ENCODE measurements at regions not wholly inside any gene's neighbourhood (a gene's known extent, or its start where the extent isn't known, plus 50 kb on each side); places are given as distances from the start of the nearest gene placed in this dataset.

- Histone ChIP-seq H3K79me2 (ENCODE audit: control insufficient read depth, insufficient read depth, low read length) (no peaks in the 10 kb centered on the region), H3K4me1 (ENCODE audit: control insufficient read depth in 2 of 2, insufficient read depth in 2 of 2, low read length in 2 of 2) (no peaks in the 10 kb centered on the region), H3K4me2 (replicated peaks; ENCODE audit: low read depth, low read length, poor library complexity, severe bottlenecking) (no peak overlapping the region), H3K4me3 (ENCODE audit: control extremely low read depth in 1 of 5, extremely low read depth in 1 of 5, insufficient read depth in 1 of 5, low read depth in 2 of 5, low read length in 4 of 5) (no peak overlapping the region), H3K36me3 (replicated peaks in 1 of 2; ENCODE audit: control extremely low read depth in 1 of 2, control insufficient read depth in 1 of 2, extremely low read depth in 1 of 2, insufficient read depth in 2 of 2, low read length in 1 of 2) (no peaks in the 10 kb centered on the region), H3K9ac (ENCODE audit: low read length) (no peak overlapping the region), H2AFZ (ENCODE audit: insufficient read depth, low read depth, low read length, poor library complexity, severe bottlenecking) (no peak overlapping the region), H3K27me3 (replicated peaks in 1 of 4; ENCODE audit: control extremely low read depth in 1 of 4, control insufficient read depth in 3 of 4, insufficient read depth in 4 of 4, low read length in 3 of 4) (no peaks in the 10 kb centered on the region), H3K9me3 (ENCODE audit: control extremely low read depth in 1 of 3, control insufficient read depth in 2 of 3, insufficient read depth in 1 of 3, low read length in 2 of 3) (peaks cover 0 to 2% (median 0%) of the 10 kb centered on the region in 3 donors), H4K20me1 (ENCODE audit: control insufficient read depth, insufficient read depth, low read length, poor library complexity, severe bottlenecking) (no peaks in the 10 kb centered on the region), H3K27ac (ENCODE audit: low read length in 2 of 2) (no peak overlapping the region)
- ChIA-PET CTCF (no interaction called here), POLR2A (no interaction called here)
- DNase-seq (no peak), ATAC-seq (ENCODE audit: low read depth) (no peak)
- Mint-ChIP-seq H3K9me3 (ENCODE audit: insufficient read depth) (peaks cover 8% of the 10 kb centered on the region), H3K4me1 (no peaks in the 10 kb centered on the region), H3K27me3 (no peaks in the 10 kb centered on the region), H3K4me3 (no peak overlapping the region), H3K27ac (no peak overlapping the region)
- no CpG with 5 or more reads among the region's 4 CpGs for WGBS (ENCODE audit: insufficient coverage)
- intact Hi-C loops (cut with micrococcal nuclease) = no loop called here
- TF ChIP-seq CTCF (IDR thresholded peaks at IDR 0.05) (no peak), EZH2 (IDR thresholded peaks at IDR 0.05; ENCODE audit: borderline replicate concordance, insufficient read depth, low read depth, low read length, poor library complexity, severe bottlenecking) (no peak)
Observed at GRCh38 chr5:105032917-105033316, 1470.3 kb upstream of the NUDT12 start.

GRCh38 chr5:105030153-105030552, 1467.6 kb upstream of the NUDT12 start:
- Histone ChIP-seq H3K27me3 (replicated peaks in 1 of 4; ENCODE audit: control extremely low read depth in 1 of 4, control insufficient read depth in 3 of 4, insufficient read depth in 4 of 4, low read length in 3 of 4) (no peaks in the 10 kb centered on the region), H3K4me3 (ENCODE audit: control extremely low read depth in 1 of 5, extremely low read depth in 1 of 5, insufficient read depth in 1 of 5, low read depth in 2 of 5, low read length in 4 of 5) (no peak overlapping the region), H3K36me3 (replicated peaks in 1 of 2; ENCODE audit: control extremely low read depth in 1 of 2, control insufficient read depth in 1 of 2, extremely low read depth in 1 of 2, insufficient read depth in 2 of 2, low read length in 1 of 2) (no peaks in the 10 kb centered on the region), H3K79me2 (ENCODE audit: control insufficient read depth, insufficient read depth, low read length) (no peaks in the 10 kb centered on the region), H4K20me1 (ENCODE audit: control insufficient read depth, insufficient read depth, low read length, poor library complexity, severe bottlenecking) (no peaks in the 10 kb centered on the region), H3K4me2 (replicated peaks; ENCODE audit: low read depth, low read length, poor library complexity, severe bottlenecking) (no peak overlapping the region), H3K9me3 (ENCODE audit: control extremely low read depth in 1 of 3, control insufficient read depth in 2 of 3, insufficient read depth in 1 of 3, low read length in 2 of 3) (peaks cover 0 to 2% (median 0%) of the 10 kb centered on the region in 3 donors), H3K9ac (ENCODE audit: low read length) (no peak overlapping the region), H2AFZ (ENCODE audit: insufficient read depth, low read depth, low read length, poor library complexity, severe bottlenecking) (no peak overlapping the region), H3K4me1 (ENCODE audit: control insufficient read depth in 2 of 2, insufficient read depth in 2 of 2, low read length in 2 of 2) (no peaks in the 10 kb centered on the region), H3K27ac (ENCODE audit: low read length in 2 of 2) (no peak overlapping the region)
- no peak for TF ChIP-seq CTCF (IDR thresholded peaks at IDR 0.05)
- TF ChIP-seq EZH2 (IDR thresholded peaks at IDR 0.05; ENCODE audit: borderline replicate concordance, insufficient read depth, low read depth, low read length, poor library complexity, severe bottlenecking) = no peak
- POLR2A ChIA-PET = no interaction called here
- no peaks in the 10 kb centered on the region for H3K4me1 Mint-ChIP-seq
- H3K4me3 Mint-ChIP-seq = no peak overlapping the region
- DNase-seq = no peak
- 83% methylated on average over 1 of the region's 2 CpGs for WGBS (ENCODE audit: insufficient coverage)
- intact Hi-C loops (cut with micrococcal nuclease) = no loop called here
- CTCF ChIA-PET = no interaction called here
- H3K27me3 Mint-ChIP-seq = no peaks in the 10 kb centered on the region
- ATAC-seq (ENCODE audit: low read depth) = no peak
- no peak overlapping the region for H3K27ac Mint-ChIP-seq
- peaks cover 5% of the 10 kb centered on the region for H3K9me3 Mint-ChIP-seq (ENCODE audit: insufficient read depth)
